HCT116 (cell line): ENCODE measurements at regions not wholly inside any gene's neighbourhood (a gene's known extent, or its start where the extent isn't known, plus 50 kb on each side); places are given as distances from the start of the nearest gene placed in this dataset.
"Not testable (repeated sequence)": the region's sequence is repeated elsewhere in the genome, so short reads cannot be mapped to it uniquely, and the experiment has no call there.

Experiments used
- ATAC-seq: fragments of 200-7000 bp; cut with Tn5 transposase; 2 replicates; pipeline ENCODE4 v1.9.1; 2020; ENCODE audit warnings: mild to moderate bottlenecking, moderate library complexity
- BruUV-seq: library from RNA; stranded (reverse); fragments of 400-500 nt; replicated peaks from 2 replicates; lab custom pipeline; 2021; lab: Mats Ljungman, UMichigan
- CTCF ChIA-PET: fragments of 300-600 bp; sonication (Branson Sonifier 250); formaldehyde crosslinking; loops from one replicate; lab custom pipeline; 2021; ENCODE audit warnings: antibody characterized with exemption; lab: Charles Lee
- POLR2A ChIA-PET: fragments of 300-600, 350-600 bp; sonication (Branson Sonifier 250); formaldehyde crosslinking; loops from one replicate; lab custom pipeline; 2021; ENCODE audit warnings: antibody characterized with exemption; lab: Charles Lee
- RAD21 ChIA-PET, 2 experiments: fragments of 300-600 bp; sonication (Branson Sonifier 250); formaldehyde crosslinking; loops; one replicate each; lab custom pipeline; 2023; ENCODE audit warnings: low total read pairs in 2 of 2; ENCODE audit not compliant: uncharacterized antibody in 2 of 2, unreplicated experiment in 2 of 2, low non-redundant PET in 1 of 2; lab: Charles Lee
- DNase-seq: peaks from one replicate; pipeline ENCODE4 v3.0.0-alpha.2; 2010; ENCODE audit warnings: low read depth, low spot score
- H2AFZ ChIP-seq: fragments of 200-600 bp; shearing (Covaris generic), sonication (generic); 2 replicates; pipeline ENCODE4 v1.6.1; 2017; ENCODE audit warnings: low read depth, mixed run types, mixed read lengths, antibody characterized with exemption, low read length; ENCODE audit not compliant: poor library complexity, severe bottlenecking
- H3K27ac ChIP-seq: 2 replicates; pipeline ENCODE4 v1.5.1; 2012; ENCODE audit warnings: low read depth, low read length
- H3K27me3 ChIP-seq: fragments of 200-600 bp; sonication (generic); 2 replicates; pipeline ENCODE4 v1.6.1; 2016; ENCODE audit warnings: mixed run types, low read length, mixed read lengths; ENCODE audit not compliant: insufficient read depth
- H3K36me3 ChIP-seq, 2 experiments: fragments of 200-500 bp in 1 of 2; fragments of 200-600 bp in 1 of 2; sonication (Bioruptor generic) in 1 of 2; sonication (generic) in 1 of 2; 2 replicates each; pipeline versions ENCODE4 v1.5.1 to v1.6.1; 2014 to 2016; ENCODE audit warnings: low read length in 2 of 2, inconsistent platforms in 1 of 2, mixed read lengths in 1 of 2, mixed run types in 1 of 2; ENCODE audit not compliant: insufficient read depth in 2 of 2, control insufficient read depth in 1 of 2
- H3K4me1 ChIP-seq, 2 experiments: fragments of 200-600 bp in 1 of 2; sonication (generic) in 1 of 2; 2 replicates each; pipeline versions ENCODE4 v1.5.1 to v1.6.1; 2012 to 2017; ENCODE audit warnings: low read length in 2 of 2, inconsistent platforms in 1 of 2, mild to moderate bottlenecking in 1 of 2, mixed read lengths in 1 of 2, mixed run types in 1 of 2, moderate library complexity in 1 of 2; ENCODE audit not compliant: insufficient read depth in 2 of 2, control insufficient read depth in 1 of 2
- H3K4me2 ChIP-seq: fragments of 200-600 bp; sonication (generic); 2 replicates; pipeline ENCODE4 v1.6.1; 2017; ENCODE audit warnings: mixed run types, low read length, mixed read lengths
- H3K4me3 ChIP-seq, 2 experiments: fragments of 200-600 bp in 1 of 2; sonication (generic) in 1 of 2; replicated peaks in 1 of 2; 2 replicates each; pipeline ENCODE4 v1.5.1; 2011 to 2016; ENCODE audit warnings: low read length in 2 of 2, control low read depth in 1 of 2, low read depth in 1 of 2, mild to moderate bottlenecking in 1 of 2, mixed read lengths in 1 of 2, mixed run types in 1 of 2
- H3K79me2 ChIP-seq: fragments of 200-600 bp; sonication (generic); 2 replicates; pipeline ENCODE4 v1.6.1; 2017; ENCODE audit warnings: mild to moderate bottlenecking, mixed run types, low read length, moderate library complexity, mixed read lengths; ENCODE audit not compliant: insufficient read depth
- H3K9ac ChIP-seq: fragments of 200-600 bp; sonication (generic); 2 replicates; pipeline ENCODE4 v1.6.1; 2016; ENCODE audit warnings: low read length, mixed read lengths
- H3K9me2 ChIP-seq: fragments of 200-600 bp; sonication (generic), shearing (Covaris generic); 2 replicates; pipeline ENCODE4 v1.6.1; 2017; ENCODE audit warnings: mixed run types, mild to moderate bottlenecking, moderate library complexity; ENCODE audit not compliant: insufficient read depth
- H3K9me3 ChIP-seq, 2 experiments: fragments of 200-500 bp in 1 of 2; fragments of 200-600 bp in 1 of 2; sonication (Bioruptor generic) in 1 of 2; sonication (generic) in 1 of 2; 2 replicates each; pipeline ENCODE4 v1.6.1; 2014 to 2017; ENCODE audit warnings: low read length in 2 of 2, mixed read lengths in 2 of 2, inconsistent platforms in 1 of 2, low read depth in 1 of 2, mild to moderate bottlenecking in 1 of 2, mixed run types in 1 of 2, moderate library complexity in 1 of 2; ENCODE audit not compliant: control insufficient read depth in 1 of 2, insufficient read depth in 1 of 2
- H4K20me1 ChIP-seq: fragments of 200-600 bp; sonication (generic), shearing (Covaris generic); 2 replicates; pipeline ENCODE4 v1.6.1; 2017; ENCODE audit warnings: mixed run types, mild to moderate bottlenecking, moderate library complexity; ENCODE audit not compliant: insufficient read depth
- EGR1 ChIP-seq: IDR thresholded peaks from 2 replicates; pipeline ENCODE4 v1.6.1; 2012; ENCODE audit warnings: low read depth
- ELF1 ChIP-seq: IDR thresholded peaks from 2 replicates; pipeline ENCODE4 v1.6.1; 2012; ENCODE audit warnings: low read depth, borderline replicate concordance
- FOSL1 ChIP-seq: IDR thresholded peaks from 2 replicates; pipeline ENCODE4 v1.6.1; 2012; ENCODE audit warnings: low read depth
- JUND ChIP-seq: IDR thresholded peaks from 2 replicates; pipeline ENCODE4 v1.6.1; 2012
- POLR2AphosphoS5 ChIP-seq: IDR thresholded peaks from 2 replicates; pipeline ENCODE4 v1.6.1; 2011; ENCODE audit warnings: mild to moderate bottlenecking, low read depth, low read length, moderate library complexity
- SP1 ChIP-seq: IDR thresholded peaks from 2 replicates; pipeline ENCODE4 v1.6.1; 2012; ENCODE audit warnings: low read depth
- YY1 ChIP-seq: IDR thresholded peaks from 2 replicates; pipeline ENCODE4 v1.6.1; 2011; ENCODE audit warnings: low read length, low read depth, moderate library complexity, mild to moderate bottlenecking; ENCODE audit not compliant: insufficient replicate concordance; ENCODE audit errors: extremely low read depth
- ZFX ChIP-seq: fragments of 450-650 bp; IDR thresholded peaks from 2 replicates; pipeline ENCODE4 v1.6.1; 2017
- intact Hi-C: fragments of 100-400 bp; cut with micrococcal nuclease; formaldehyde crosslinking; loops from 2 replicates; pipeline ENCODE4 v1.10.0; 2022
- TF ChIP-seq, protein P1 (sequence below): IDR thresholded peaks from 2 replicates; pipeline ENCODE4 v1.6.1; 2012
- TF ChIP-seq, protein P2 (sequence below): IDR thresholded peaks from 2 replicates; pipeline ENCODE4 v1.6.1; 2012; ENCODE audit warnings: low read depth
- TF ChIP-seq, protein P3 (sequence below), 3 experiments: fragments of 200-600 bp in 1 of 3; sonication (generic) in 1 of 3; IDR thresholded peaks in 2 of 3; conservative IDR thresholded peaks in 1 of 3; 2 replicates each; pipeline ENCODE4 v1.5.1; 2012 to 2017; ENCODE audit warnings: low read depth in 2 of 3, low read length in 2 of 3, antibody characterized with exemption in 1 of 3, borderline replicate concordance in 1 of 3, control low read depth in 1 of 3, mild to moderate bottlenecking in 1 of 3, mixed read lengths in 1 of 3, mixed run types in 1 of 3, moderate library complexity in 1 of 3; ENCODE audit not compliant: insufficient read depth in 1 of 3

DNA sequence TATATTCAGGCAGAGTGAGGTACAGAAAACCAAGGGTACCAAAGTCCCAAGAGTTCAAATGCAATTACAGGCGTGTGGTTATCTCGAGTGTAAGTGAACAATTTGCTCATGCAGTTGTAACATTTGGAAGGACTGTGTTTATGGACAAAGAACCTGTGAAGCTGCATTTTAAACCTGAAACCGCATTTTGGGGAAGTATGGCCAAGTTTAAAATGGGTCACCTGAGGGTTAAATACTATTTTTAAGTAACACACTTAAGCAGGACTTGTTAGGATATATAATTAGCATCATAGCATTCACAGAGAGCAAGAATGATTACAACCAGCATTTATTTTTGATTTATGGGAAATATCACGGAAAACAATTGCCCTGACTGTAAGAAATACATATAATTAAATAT lies 79.1 kb upstream of the LCORL start:
- Histone ChIP-seq H3K36me3 (no peaks in the 10 kb centered on the region), H3K9me3 (no peaks in the 10 kb centered on the region), H3K79me2 (no peaks in the 10 kb centered on the region), H4K20me1 (no peaks in the 10 kb centered on the region), H3K27ac (no peak overlapping the region), H3K4me3 (no peak overlapping the region), H3K9ac (no peak overlapping the region), H2AFZ (no peak overlapping the region), H3K27me3 (peaks cover 22% of the 10 kb centered on the region), H3K9me2 (no peaks in the 10 kb centered on the region), H3K4me1 (no peaks in the 10 kb centered on the region), H3K4me2 (no peak overlapping the region)
- ChIA-PET POLR2A (no interaction called here), RAD21 (no interaction called here), CTCF (interaction anchor here (1.0 kb wide), 1 partner anchor 25 kb away, joined by 3 read pairs; no protein-coding TSS in a partner anchor)
- no peak for DNase-seq
- intact Hi-C loops: no loop called here
- BruUV-seq: no TSS peak
- TF ChIP-seq SP1: no peak
- TF ChIP-seq JUND: no peak
- TF ChIP-seq POLR2AphosphoS5: no peak
- TF ChIP-seq, protein P1, sequence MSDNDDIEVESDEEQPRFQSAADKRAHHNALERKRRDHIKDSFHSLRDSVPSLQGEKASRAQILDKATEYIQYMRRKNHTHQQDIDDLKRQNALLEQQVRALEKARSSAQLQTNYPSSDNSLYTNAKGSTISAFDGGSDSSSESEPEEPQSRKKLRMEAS: no peak
- no peak for TF ChIP-seq FOSL1
- TF ChIP-seq EGR1: no peak
- no peak for TF ChIP-seq YY1
- TF ChIP-seq, protein P2, sequence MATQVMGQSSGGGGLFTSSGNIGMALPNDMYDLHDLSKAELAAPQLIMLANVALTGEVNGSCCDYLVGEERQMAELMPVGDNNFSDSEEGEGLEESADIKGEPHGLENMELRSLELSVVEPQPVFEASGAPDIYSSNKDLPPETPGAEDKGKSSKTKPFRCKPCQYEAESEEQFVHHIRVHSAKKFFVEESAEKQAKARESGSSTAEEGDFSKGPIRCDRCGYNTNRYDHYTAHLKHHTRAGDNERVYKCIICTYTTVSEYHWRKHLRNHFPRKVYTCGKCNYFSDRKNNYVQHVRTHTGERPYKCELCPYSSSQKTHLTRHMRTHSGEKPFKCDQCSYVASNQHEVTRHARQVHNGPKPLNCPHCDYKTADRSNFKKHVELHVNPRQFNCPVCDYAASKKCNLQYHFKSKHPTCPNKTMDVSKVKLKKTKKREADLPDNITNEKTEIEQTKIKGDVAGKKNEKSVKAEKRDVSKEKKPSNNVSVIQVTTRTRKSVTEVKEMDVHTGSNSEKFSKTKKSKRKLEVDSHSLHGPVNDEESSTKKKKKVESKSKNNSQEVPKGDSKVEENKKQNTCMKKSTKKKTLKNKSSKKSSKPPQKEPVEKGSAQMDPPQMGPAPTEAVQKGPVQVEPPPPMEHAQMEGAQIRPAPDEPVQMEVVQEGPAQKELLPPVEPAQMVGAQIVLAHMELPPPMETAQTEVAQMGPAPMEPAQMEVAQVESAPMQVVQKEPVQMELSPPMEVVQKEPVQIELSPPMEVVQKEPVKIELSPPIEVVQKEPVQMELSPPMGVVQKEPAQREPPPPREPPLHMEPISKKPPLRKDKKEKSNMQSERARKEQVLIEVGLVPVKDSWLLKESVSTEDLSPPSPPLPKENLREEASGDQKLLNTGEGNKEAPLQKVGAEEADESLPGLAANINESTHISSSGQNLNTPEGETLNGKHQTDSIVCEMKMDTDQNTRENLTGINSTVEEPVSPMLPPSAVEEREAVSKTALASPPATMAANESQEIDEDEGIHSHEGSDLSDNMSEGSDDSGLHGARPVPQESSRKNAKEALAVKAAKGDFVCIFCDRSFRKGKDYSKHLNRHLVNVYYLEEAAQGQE: no peak
- TF ChIP-seq, protein P3, sequence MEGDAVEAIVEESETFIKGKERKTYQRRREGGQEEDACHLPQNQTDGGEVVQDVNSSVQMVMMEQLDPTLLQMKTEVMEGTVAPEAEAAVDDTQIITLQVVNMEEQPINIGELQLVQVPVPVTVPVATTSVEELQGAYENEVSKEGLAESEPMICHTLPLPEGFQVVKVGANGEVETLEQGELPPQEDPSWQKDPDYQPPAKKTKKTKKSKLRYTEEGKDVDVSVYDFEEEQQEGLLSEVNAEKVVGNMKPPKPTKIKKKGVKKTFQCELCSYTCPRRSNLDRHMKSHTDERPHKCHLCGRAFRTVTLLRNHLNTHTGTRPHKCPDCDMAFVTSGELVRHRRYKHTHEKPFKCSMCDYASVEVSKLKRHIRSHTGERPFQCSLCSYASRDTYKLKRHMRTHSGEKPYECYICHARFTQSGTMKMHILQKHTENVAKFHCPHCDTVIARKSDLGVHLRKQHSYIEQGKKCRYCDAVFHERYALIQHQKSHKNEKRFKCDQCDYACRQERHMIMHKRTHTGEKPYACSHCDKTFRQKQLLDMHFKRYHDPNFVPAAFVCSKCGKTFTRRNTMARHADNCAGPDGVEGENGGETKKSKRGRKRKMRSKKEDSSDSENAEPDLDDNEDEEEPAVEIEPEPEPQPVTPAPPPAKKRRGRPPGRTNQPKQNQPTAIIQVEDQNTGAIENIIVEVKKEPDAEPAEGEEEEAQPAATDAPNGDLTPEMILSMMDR (IDR thresholded peaks at IDR 0.05 in 2 of 3, conservative IDR thresholded peaks at IDR 0.05 in 1 of 3; ENCODE audit: borderline replicate concordance in 1 of 3, insufficient read depth in 1 of 3, low read depth in 2 of 3, low read length in 2 of 3): no peak
- TF ChIP-seq ELF1: no peak
- TF ChIP-seq ZFX: no peak
- no peak for ATAC-seq

DNA sequence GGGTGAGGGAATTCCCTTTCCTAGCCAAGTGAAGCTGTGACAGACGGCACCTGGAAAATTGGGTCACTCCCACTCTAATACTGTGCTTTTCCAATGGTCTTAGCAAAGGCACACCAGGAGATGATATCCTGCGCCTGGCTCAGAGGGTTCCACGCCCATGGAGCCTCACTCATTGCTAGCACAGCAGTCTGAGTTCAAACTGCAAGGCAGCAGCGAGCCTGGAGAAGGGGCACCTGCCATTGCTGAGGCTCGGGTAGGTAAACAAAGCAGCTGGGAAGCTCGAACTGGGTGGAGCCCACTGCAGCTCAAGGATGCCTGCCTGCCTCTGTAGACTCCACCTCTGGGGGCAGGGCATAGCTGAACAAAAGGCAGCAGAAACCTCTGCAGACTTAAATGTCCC lies 68.9 kb upstream of the LCORL start:
- H3K9ac ChIP-seq, DNase-seq, H3K27me3 ChIP-seq, CTCF ChIA-PET, H3K4me2 ChIP-seq, BruUV-seq, H3K9me2 ChIP-seq, H3K27ac ChIP-seq, RAD21 ChIA-PET, H3K79me2 ChIP-seq, H3K9me3 ChIP-seq, H3K4me3 ChIP-seq, ATAC-seq, H3K36me3 ChIP-seq, POLR2A ChIA-PET, H4K20me1 ChIP-seq, intact Hi-C loops, H2AFZ ChIP-seq, H3K4me1 ChIP-seq: not testable (repeated sequence)
